ENCODE measurements at regions not wholly inside any gene's neighbourhood (a gene's known extent, or its start where the extent isn't known, plus 50 kb on each side); places are given as distances from the start of the nearest gene placed in this dataset.

GRCh38 chr4:30840571-30840970 lies 120.4 kb downstream of the PCDH7 start:
- no peaks in the 10 kb centered on the region for H3K27me3 Mint-ChIP-seq

GRCh38 chr4:30842142-30842541 lies 122.0 kb downstream of the PCDH7 start:
- TF ChIP-seq, protein P1, sequence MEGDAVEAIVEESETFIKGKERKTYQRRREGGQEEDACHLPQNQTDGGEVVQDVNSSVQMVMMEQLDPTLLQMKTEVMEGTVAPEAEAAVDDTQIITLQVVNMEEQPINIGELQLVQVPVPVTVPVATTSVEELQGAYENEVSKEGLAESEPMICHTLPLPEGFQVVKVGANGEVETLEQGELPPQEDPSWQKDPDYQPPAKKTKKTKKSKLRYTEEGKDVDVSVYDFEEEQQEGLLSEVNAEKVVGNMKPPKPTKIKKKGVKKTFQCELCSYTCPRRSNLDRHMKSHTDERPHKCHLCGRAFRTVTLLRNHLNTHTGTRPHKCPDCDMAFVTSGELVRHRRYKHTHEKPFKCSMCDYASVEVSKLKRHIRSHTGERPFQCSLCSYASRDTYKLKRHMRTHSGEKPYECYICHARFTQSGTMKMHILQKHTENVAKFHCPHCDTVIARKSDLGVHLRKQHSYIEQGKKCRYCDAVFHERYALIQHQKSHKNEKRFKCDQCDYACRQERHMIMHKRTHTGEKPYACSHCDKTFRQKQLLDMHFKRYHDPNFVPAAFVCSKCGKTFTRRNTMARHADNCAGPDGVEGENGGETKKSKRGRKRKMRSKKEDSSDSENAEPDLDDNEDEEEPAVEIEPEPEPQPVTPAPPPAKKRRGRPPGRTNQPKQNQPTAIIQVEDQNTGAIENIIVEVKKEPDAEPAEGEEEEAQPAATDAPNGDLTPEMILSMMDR (conservative IDR thresholded peaks at IDR 0.05): no peak
- H3K4me1 Mint-ChIP-seq (ENCODE audit: unreplicated experiment): peaks cover 44% of the 10 kb centered on the region

More at GRCh38 chr4:30840571-30840970, 120.4 kb downstream of the PCDH7 start:
- Mint-ChIP-seq H3K36me3 (peaks cover 12% of the 10 kb centered on the region), H3K9me3 (no peaks in the 10 kb centered on the region), H3K4me1 (ENCODE audit: unreplicated experiment) (peaks cover 60% of the 10 kb centered on the region), H3K4me3 (no peak overlapping the region), H3K27ac (no peak overlapping the region)
- DNase-seq (ENCODE audit: extremely low spot score, unreplicated experiment): no peak
- TF ChIP-seq, protein P1 (conservative IDR thresholded peaks at IDR 0.05): no peak

GRCh38 chr4:30842689-30843088 lies 122.5 kb downstream of the PCDH7 start:
- peaks cover 12% of the 10 kb centered on the region for H3K36me3 Mint-ChIP-seq
- no peak overlapping the region for H3K27ac Mint-ChIP-seq
- no peaks in the 10 kb centered on the region for H3K27me3 Mint-ChIP-seq
- H3K4me3 Mint-ChIP-seq: no peak overlapping the region
- H3K4me1 Mint-ChIP-seq (ENCODE audit: unreplicated experiment): peaks cover 41% of the 10 kb centered on the region
- DNase-seq (ENCODE audit: extremely low spot score, unreplicated experiment): no peak
- TF ChIP-seq, protein P1 (conservative IDR thresholded peaks at IDR 0.05): no peak
- H3K9me3 Mint-ChIP-seq: no peaks in the 10 kb centered on the region

More at GRCh38 chr4:30842142-30842541, 122.0 kb downstream of the PCDH7 start:
- no peak for DNase-seq (ENCODE audit: extremely low spot score, unreplicated experiment)
- no peak overlapping the region for H3K4me3 Mint-ChIP-seq
- no peaks in the 10 kb centered on the region for H3K9me3 Mint-ChIP-seq
- peaks cover 12% of the 10 kb centered on the region for H3K36me3 Mint-ChIP-seq
- H3K27ac Mint-ChIP-seq: no peak overlapping the region
- H3K27me3 Mint-ChIP-seq: no peaks in the 10 kb centered on the region

- Mint-ChIP-seq H3K4me3 (no peak overlapping the region), H3K9me3 (no peaks in the 10 kb centered on the region), H3K27ac (no peak overlapping the region), H3K4me1 (ENCODE audit: unreplicated experiment) (peaks cover 26% of the 10 kb centered on the region), H3K27me3 (no peaks in the 10 kb centered on the region), H3K36me3 (peaks cover 17% of the 10 kb centered on the region)
- DNase-seq (ENCODE audit: extremely low spot score, unreplicated experiment): no peak
- TF ChIP-seq, protein P1 (conservative IDR thresholded peaks at IDR 0.05): no peak
Observed at GRCh38 chr4:30844861-30845582, 124.9 kb downstream of the PCDH7 start.

DNA sequence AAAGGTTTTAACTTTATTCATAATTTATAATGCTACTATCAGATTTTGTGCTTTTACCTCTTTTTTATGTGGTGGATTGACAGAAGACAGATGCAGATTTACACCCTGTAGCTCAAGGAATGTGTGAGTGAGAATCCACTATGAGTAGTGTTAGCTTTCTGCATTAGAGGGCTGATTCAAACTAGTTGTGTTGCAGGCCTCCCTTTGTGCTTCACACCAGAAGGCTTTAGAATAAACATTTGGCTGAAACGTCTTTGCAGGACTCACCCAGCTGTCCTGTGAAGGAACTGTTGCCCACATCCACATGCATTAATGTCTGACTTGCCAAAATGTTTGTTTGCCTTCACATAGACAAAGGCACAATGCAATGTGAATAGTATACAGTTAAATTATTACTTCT lies 127.0 kb downstream of the PCDH7 start:
- H3K27me3 Mint-ChIP-seq: no peaks in the 10 kb centered on the region
- no peak overlapping the region for H3K27ac Mint-ChIP-seq

More for the DNA sequence above, 127.0 kb downstream of the PCDH7 start:
- H3K4me1 Mint-ChIP-seq (ENCODE audit: unreplicated experiment): peaks cover 14% of the 10 kb centered on the region
- H3K9me3 Mint-ChIP-seq: no peaks in the 10 kb centered on the region
- DNase-seq (ENCODE audit: extremely low spot score, unreplicated experiment): no peak
- TF ChIP-seq, protein P1 (conservative IDR thresholded peaks at IDR 0.05): no peak
- peaks cover 17% of the 10 kb centered on the region for H3K36me3 Mint-ChIP-seq
- no peak overlapping the region for H3K4me3 Mint-ChIP-seq

All from type B pancreatic cell (in vitro differentiated cells).